NCI-H748 (cell line): ENCODE measurements at regions not wholly inside any gene's neighbourhood (a gene's known extent, or its start where the extent isn't known, plus 50 kb on each side); places are given as distances from the start of the nearest gene placed in this dataset.

Experiments
- DNase-seq: peaks from one replicate; lab custom pipeline; 2025; ENCODE audit not compliant: unreplicated experiment; lab: John Stamatoyannopoulos, UW

DNA sequence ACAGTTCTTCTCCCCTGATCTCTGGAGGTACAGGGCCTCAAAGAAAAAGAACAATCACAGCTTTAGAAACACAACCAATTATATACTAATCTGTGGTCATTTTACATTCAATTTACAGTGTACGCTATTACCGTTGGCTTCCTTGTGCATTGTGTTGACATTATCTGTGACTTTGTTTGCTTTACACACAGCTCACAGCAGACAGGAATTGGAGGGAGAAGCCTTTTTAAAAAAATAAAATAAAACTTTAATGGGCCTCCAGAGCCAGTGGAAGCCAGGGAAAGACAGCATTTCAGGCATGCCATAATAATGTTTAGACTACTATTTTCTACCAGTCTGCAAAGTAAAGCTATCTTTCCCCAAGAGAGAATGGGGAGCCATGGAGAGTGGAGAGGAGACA lies 179.0 kb upstream of the ADO start:
- DNase-seq: peak; percentile 82

DNA sequence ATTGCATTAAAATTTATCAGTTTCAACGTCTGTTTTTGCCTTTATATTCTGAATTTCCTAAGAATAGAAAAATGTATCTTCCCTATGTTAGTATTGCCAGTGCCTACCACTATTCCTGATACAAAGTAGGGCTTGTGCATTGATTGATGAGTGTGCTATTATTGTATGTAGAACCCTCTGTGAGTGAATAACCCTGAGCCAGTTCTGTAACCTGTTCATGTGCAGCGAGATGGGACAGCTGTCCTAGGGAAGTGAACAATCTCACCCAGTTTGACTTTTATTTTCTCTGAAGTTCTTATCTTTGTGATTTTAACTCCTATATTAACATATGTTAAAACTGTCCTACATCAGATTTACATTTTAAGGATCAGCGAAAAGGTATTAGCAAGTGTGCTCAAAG lies 178.4 kb upstream of the ADO start:
- no peak for DNase-seq

DNA sequence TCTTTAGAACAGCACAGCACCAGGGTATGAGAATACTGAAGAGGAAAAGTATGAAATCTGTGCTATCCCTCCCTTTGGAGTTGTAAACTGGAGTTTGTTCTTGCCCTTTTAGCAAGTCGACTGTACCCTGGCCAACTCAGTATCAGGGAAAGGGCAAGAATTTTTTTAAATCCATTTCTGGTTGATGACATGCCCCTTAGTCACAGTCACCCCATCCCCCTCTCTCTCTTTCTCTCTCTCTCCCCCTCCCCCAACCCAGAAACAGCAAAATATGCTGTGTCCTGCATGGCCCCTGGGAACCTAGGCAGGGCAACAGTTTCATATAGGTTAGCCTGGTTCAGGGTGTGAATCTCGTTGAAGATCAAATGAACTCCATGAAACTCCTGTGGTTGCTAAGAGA lies 177.7 kb upstream of the ADO start:
- DNase-seq: no peak

DNA sequence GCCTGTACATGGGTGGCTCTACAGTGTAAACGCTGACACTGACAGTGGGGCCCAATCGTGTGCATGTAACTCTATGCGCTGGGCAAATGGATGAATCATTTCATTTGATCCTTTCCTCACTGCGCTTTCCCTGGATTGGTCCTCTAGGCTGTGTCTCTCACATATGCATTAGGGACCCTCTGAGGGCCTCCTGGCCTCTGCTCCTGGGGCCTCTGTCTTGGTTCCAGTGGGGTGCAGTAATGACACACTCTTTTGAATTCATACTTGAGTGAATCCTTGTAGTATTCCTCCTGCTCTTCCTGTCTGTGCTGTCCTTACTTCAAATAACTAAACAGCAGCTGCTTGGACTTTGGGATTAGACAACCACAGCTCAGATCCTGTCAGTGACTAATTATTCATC lies 176.5 kb upstream of the ADO start:
- no peak for DNase-seq

DNA sequence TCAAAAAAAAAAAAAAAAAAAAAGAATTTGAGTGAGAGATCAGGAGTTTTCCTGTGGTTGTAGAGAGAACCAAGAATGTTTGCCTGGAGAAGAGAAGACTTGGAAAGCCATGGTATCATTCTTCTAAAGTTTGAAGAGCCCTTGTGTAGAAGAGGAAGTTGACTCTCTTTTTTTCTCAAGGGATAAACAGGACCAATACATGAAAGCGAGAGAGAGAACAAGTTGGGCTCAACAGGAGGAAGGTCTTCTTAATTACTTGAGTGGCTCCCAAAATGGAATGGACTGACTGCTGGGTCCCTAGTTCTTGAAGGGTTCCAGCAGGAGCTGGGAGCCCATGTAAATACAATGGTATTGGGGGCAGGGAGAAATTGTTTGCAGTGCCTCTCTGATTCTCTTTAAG lies 173.3 kb upstream of the ADO start:
- DNase-seq: no peak

DNA sequence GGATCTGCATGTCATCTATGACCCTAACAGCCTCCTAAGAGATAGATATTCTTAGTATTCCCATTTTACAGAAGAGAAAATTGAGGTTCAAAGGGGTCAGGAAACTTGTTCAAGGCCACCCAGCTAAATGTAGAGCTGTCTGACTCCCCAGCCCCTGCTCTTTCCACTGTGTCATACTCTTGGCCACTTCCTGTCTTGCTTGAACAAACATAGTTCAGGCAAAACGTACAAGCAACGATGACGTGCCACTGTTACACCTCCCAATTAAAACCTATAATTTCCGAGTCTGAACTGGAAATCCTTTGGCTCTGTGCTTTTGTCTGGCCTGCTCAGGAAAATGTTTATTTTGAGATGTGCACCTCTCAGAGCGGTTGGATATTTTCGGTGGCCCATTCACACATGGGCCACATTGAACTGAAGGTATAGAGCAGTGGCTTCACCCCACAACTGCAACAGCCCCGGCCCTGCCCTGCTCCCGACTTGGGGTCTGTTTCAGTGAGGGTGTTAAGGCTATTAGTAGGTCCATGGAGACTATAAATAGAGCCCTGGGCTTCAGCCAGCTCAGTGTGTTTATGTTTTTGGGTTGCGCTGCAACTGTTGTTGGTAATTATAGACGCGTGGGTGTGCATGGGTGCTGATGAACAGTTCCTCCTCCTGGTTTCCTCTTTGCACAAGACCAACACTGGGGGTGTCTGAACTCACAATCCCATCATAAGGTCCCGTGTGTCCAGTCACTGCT lies 172.3 kb upstream of the ADO start:
- DNase-seq: peak; percentile 70

DNA sequence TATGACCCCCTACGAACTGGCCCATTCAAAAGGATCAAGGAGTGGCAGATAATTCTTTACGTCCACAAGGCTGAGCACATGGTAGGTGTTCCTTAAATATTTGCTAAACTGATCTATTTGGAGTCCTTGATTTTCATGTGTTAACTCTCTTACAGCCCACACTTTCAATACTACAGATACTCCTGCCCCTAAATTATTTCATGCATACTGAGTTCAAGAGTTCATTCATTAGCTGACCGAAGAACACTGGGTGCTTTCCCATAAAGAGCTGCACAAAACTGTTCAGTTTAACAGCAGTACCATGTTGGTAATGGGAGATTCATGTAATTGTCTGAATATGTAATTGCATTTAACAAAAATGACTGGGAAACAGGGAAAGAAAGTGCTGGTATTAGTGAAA lies 170.5 kb upstream of the ADO start:
- DNase-seq: no peak

DNA sequence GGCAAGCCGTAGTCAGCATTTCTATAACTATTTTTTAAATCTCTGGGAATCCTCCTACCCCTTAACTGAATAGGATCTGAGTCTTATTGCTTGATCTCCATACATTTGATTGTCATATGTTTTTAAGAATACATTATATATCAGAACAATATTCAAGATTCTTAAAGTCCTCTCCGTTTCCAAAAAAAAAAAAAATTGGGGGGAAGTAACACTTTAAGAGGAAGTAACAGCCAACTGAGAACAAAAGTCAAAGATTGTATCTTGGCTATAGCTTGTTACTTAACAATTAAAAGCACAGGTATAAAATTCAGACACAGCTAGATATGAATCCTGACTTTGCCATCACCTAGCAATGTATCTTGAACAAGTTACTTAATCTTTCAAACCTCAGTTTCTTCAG lies 169.9 kb upstream of the ADO start:
- no peak for DNase-seq

DNA sequence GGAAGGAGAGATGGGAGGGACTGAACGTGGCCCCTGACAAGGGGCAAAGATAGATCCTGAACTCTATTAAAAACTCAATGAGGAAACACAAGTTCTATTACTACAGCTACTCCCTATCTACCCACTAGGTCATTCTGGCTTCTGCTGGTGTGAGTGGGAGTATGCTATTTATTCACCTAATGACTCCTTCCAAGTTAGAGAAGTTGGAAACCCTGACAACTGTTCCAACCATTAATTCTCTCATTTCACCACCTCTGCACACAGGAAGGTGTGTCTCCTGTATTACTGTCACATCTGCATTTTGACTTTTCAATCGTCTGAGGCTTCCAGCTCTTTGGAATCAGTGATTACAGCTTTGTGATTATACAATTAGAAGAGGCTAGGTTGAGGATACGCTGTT lies 169.4 kb upstream of the ADO start:
- DNase-seq: no peak

DNA sequence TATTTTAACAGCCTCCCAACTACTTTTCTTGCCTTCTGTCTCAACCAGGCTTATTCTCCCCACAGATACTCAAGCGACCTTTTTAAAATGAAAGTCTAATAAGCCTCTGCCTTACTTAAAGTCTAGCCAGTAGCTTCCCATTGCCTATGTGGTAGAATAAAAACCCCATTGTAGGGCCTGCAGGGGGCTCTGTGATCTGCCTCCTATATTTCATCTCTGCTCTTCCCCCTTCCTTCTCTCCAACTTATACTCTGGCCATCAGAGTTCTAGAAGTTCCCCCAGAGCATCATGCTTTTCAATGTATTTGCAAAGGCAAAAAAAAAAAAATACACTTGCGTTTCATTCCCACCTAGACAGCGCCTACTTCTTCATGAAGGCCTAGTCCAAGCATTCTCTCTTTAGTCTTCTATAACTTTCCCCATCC lies 167.7 kb upstream of the ADO start:
- DNase-seq: no peak

DNA sequence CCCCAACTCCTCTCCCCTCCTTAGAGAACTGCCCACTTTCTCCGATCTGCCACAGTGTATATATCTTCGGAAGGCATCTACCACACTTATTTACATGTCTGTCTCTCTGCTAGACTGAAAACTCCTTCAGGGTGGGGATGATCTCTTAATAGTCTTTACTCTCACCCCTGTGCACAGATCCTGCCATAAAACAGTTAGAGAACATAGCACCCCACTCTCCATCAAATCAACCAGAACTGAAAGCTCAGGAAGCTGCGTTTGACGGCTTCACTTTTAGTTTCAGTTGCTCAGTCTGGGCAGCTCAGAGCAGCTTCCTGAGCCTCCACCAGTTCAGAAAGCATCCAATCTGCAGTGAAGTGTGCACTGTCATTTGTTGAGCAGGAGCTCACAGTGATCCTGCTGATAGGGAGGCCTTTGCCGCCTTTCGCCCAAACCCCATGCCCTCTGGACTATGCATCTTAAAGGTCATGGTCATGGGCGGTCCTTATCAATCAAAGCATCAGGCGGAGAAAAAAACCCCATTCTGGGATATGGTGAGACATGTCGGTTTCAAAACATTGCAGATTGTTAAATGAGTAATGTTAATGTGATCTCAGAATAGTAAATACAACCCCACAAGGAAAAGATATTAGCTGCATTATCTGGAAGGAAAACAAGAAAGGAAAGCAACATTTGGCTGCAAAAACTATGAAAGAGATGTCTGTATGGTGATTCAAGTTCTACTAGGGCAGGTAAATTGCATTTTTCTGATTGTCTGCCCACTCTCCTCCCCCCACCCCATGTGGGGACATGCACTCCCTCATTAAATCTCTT lies 167.1 kb upstream of the ADO start:
- DNase-seq: no peak

DNA sequence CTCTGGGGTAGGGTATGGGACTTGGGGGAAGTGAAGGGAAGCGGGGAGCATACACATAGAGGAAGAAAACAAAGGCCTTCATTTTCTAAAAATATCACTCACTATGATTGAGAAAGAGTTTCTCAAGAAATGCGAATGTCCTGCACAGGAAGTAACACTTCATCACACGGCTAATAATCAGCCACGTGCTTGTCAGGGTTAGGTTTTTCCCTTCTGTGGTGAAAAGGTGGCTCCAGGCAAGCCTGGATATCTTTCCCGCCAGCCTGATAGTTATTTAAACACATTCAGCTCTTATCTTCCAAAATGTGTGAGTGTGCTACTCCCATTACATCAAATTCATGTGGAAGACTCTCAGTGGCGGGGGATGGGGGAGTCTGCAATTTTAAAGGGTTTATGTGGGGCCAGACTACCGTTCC lies 166.4 kb upstream of the ADO start:
- no peak for DNase-seq

DNA sequence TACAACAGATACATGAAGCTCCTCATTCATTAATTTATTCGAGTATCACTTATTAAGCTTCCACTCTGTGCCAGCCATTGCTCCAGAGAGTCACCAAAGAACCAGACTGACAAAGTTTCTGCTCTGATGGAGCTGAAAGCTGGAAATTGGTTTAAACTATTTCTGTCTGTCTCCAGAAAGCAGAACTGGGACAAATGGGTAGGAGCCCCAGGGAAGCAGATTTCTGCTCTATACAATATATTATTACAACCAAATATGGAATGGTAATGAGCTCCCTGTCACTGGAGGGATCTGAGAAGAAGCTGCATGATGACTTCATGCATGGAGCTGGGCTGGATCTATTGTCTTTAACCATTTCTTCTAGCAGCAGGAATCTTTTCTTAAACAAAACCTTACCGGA lies 165.4 kb upstream of the ADO start:
- DNase-seq: no peak

DNA sequence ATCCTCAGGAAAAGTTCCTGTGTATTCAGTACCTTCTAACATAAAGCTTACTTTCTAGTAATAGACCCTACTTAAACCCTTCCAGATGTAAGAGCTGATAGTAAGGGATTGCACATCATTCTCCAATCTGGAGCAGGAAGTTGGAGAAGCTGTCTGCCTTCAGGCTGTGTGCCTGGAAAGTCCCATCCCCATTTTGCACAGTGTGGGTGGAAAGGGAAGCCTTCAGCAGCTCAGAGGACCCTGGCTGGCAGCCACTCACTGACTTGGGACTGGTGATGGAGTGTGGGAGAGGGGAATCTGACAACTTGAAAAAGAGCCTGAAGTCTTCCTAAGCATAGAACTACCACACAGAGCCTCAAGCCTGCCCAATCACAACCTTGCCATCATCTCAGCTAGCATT lies 164.1 kb upstream of the ADO start:
- no peak for DNase-seq

DNA sequence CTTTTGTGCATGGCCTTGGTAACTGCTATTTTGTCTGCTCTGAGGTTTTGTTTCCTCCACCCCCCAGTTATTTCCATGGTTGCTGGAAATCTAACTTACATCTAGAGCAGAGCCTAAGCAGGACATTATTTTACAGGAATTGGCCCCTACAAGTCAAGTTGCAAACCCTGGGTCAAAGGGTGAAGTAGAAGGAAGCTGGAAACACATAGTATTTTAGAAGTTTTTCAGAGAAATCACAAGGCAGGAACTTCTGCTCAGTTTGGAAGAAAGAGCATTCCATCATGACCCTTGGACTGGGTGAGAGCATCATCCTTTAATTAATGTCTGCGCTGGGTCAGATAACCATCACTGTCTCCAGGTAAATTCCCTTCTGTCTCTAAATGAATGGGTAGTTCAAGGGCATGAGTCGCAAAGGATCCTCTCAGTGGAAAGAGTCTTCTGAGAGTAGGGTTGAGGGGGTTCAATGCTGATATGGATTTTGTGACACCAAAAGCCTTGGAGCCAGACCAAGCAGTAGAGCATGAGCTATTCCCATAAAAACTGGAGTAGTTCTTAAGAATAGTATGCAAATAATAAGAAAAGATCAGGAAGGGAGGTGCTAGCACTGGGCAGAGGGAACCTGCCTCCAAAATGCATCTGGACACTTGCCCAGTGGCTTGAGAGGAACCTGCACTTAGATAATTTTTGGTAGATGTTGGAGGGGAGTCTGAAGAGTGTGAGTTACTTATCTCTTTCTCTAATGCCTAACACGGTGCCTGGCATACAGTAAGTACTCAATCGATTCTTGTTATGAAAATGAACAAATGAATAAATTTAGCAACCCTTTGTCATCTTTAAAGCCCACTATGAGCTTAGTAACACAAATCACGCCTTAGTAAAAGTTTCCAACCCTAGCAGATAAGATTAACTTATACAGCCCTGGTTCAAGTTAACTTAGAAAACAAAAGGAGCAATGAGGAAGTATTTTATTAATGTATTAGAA lies 160.6 kb upstream of the ADO start:
- no peak for DNase-seq

DNA sequence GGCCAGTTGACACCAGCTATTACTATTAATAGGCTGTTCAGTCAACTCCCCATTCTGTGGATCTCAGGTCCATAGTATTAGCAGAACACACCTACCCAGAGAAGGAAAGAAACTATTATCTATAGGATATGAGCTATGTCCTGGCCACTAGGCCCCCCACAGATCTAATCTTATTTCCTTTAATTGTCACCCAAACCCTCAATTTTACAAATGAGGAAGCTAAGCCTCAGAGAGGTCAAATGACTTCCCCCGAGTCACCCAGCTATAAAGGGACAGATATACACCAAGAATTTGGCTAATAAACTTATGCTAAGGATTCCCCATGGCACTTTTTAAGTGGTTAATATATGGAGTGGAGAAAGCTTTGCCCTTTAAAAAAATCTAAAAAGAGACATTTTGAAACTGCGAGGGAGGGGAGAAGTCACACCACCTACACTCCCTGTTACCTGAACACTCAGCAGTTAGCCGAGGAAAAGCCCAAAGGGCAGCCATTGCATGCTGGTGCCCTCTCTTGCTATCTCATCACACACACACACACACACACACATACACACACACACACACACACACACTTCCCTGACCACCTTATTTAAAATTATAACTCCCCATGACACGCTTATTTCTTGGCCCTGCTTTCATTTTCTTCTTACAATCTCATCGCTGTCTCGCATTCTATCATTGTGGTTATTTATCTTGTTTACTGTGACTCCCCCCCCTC lies 157.0 kb upstream of the ADO start:
- DNase-seq: no peak

DNA sequence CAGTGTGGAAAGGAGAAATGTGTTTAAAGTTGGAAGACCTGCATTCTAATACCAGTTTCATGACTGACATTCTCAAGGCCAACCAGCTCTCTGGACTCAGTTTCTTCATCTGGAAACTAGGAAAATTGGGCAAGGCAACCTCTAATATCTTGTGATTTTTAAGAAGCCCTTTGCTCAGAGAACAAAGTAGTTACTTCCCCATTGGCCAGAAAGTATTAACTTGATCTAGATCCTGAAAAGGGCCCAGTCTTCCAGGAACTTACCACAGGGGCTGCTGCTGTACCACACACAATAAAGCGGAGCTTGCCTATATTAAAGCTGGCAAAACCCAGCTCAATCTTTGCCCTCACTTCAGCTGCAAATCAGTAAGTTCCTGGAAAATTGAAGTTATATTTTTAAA lies 155.6 kb upstream of the ADO start:
- DNase-seq: no peak

DNA sequence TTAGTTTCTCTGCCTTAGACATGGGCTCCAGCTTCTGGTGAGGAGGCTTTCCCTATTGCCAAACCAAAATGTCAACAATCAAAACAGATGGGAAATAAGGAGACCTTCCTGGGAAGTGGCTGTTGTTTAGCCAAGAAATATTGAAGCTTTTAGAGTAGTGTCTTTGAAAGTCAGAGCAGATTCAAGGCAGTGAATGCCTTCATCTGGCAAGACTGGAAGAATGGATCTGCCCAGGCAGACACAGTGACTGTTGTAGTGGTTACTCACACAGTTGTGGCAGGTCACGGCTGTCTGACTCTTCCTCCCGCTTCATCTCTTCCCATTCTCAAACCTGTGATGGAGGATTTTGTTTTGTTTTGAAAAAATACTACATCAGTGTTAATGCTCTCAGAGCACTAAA lies 154.1 kb upstream of the ADO start:
- DNase-seq: no peak

DNA sequence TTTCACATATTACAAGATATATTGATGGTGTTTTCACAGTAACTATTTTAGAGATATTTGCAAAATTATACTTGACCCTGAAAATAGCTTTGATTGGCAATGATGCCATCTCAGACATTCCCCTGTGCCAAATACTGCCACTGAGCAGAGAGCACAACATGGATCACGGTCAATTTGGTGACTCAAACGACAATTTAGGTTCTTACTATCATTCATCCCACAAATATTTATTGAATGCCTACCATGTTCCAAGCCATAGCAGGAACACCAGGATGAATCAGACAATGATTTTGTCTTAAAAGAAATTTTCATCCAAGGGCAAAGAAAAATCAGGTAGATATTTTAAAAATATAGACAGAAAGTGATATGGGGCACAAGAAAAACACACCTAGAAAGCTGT lies 153.2 kb upstream of the ADO start:
- DNase-seq: no peak

DNA sequence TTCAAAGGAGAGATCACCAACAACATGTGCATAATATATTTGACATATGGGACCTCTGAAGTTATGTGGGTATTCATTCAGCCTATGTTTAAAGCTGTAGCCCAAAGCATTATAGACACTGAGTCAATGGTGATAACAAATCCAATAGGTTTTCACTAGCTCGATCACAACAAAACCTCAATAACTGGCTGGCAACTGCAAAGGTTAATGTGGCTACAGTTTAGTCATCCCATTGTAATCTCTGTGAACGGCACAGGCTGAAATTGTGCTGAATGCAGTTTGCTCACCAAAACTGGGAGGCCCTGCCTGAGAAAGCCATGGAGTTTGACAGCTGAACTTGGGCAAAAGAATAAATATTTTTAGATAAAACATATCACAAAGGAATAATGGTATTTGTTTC lies 152.4 kb upstream of the ADO start:
- DNase-seq: no peak

DNA sequence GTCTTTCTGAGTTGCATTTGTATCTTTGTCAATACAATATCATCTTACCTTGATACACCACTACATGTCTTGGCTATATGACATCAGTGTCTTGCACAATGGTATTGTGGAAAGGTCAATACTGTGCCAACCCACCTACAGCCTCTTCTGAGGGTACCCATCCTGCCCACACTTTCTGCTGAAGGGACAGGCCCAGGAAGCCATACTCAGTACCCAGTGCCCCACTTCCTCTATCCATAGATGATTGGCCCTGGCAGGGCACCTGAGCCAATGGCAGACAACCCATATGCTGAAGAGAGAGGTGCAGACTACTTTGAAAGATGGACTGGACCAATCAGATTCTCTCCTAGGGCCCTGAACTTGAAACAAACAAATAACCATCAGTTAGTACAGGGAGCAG lies 152.0 kb upstream of the ADO start:
- no peak for DNase-seq
